Upper lobe of left lung (tissue), 6 donors: ENCODE measurements at regions not wholly inside any gene's neighbourhood (a gene's known extent, or its start where the extent isn't known, plus 50 kb on each side); places are given as distances from the start of the nearest gene placed in this dataset.
A peak's percentile ranks its signal among the peaks of the same experiment; 100 is the strongest.

Experiments
- ATAC-seq, 2 donors: fragments of 200-7000 bp; cut with Tn5 transposase; one replicate each; pipeline ENCODE4 v1.9.1; 2022; ENCODE audit warnings: mild to moderate bottlenecking in 2 of 2, moderate library complexity in 2 of 2; ENCODE audit not compliant: low FRiP score in 2 of 2
- DNase-seq, 2 donors: peaks; one replicate each; pipeline ENCODE4 v3.0.0-alpha.2; 2019 to 2020
- H3K27ac ChIP-seq, 4 donors: fragments of 200-600 bp; sonication (generic); one replicate each; pipeline ENCODE4 v1.5.1; 2016 to 2019
- H3K27me3 ChIP-seq, 4 donors: fragments of 200-600 bp; sonication (generic); one replicate each; pipeline ENCODE4 v1.5.1; 2017 to 2019
- H3K36me3 ChIP-seq, 4 donors: fragments of 200-600 bp; sonication (generic); one replicate each; pipeline ENCODE4 v1.5.1; 2016 to 2019
- H3K4me1 ChIP-seq, 4 donors: fragments of 200-600 bp; sonication (generic); one replicate each; pipeline ENCODE4 v1.5.1; 2018 to 2019
- H3K4me3 ChIP-seq, 4 donors: fragments of 200-600 bp; sonication (generic); one replicate each; pipeline ENCODE4 v1.5.1; 2017 to 2019; ENCODE audit warnings: mild to moderate bottlenecking in 2 of 4, moderate library complexity in 1 of 4
- H3K9me3 ChIP-seq, 4 donors: fragments of 200-600 bp; sonication (generic); one replicate each; pipeline ENCODE4 v1.5.1; 2018 to 2019
- EP300 ChIP-seq, 4 donors: sonication (generic); formaldehyde crosslinking; IDR thresholded peaks; one replicate each; pipeline ENCODE4 v1.5.1; 2017; ENCODE audit warnings: antibody characterized with exemption in 4 of 4, control low read depth in 2 of 4
- POLR2A ChIP-seq, 4 donors: fragments of 450-650 bp; IDR thresholded peaks; one replicate each; pipeline ENCODE4 v1.5.1; 2016 to 2017; ENCODE audit warnings: antibody characterized with exemption in 4 of 4, mild to moderate bottlenecking in 2 of 4
- POLR2AphosphoS5 ChIP-seq, 2 donors: sonication (generic); formaldehyde crosslinking; IDR thresholded peaks; one replicate each; pipeline ENCODE4 v1.5.1; 2017; ENCODE audit warnings: antibody characterized with exemption in 2 of 2
- WGBS, 2 donors: methylation state at CpG; one replicate each; pipeline ENCODE4 v1.1.5; 2017 to 2018; 5-methylcytosine and 5-hydroxymethylcytosine counted together
- TF ChIP-seq, protein P1 (sequence below), 6 experiments: fragments of 450-650 bp in 4 of 6; fragments of 200-600 bp in 2 of 6; sonication (generic) in 2 of 6; IDR thresholded peaks; one replicate each; pipeline ENCODE4 v1.5.1; 2016 to 2019; ENCODE audit warnings: antibody characterized with exemption in 6 of 6
- donor health status: DM: no; HTN: no; CAD: no; lungs with moderate emphysema.
- donor health status: DM: no; HTN: yes; CAD: no; lungs with severe emphysema.

DNA sequence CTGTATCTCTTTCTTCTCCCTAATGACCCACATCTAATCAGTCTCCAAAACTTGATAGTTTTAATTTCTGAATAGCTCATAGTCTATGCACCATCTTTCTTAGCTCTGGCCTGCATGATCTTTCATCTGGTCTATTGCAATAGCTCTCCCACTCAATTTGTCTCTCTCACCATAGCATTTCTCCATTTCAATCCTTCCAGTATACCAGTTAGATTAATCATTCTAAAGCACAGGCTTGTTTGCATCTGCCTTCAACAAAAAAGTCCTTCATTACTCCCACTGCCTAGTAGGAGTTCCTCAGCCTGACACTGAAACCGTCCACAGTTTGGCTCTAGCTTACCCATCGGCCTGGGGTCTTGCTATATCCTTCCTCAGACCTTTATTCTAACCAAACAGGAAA is 344.9 kb downstream of the ENC1 start:
- ATAC-seq, result no peak
- Histone ChIP-seq H3K36me3 (no peaks in the 10 kb centered on the region), H3K4me1 (peaks cover 0 to 4% (median 1%) of the 10 kb centered on the region in 4 donors), H3K27me3 (no peaks in the 10 kb centered on the region), H3K27ac (no peak overlapping the region), H3K4me3 (no peak overlapping the region), H3K9me3 (no peaks in the 10 kb centered on the region)
- DNase-seq, result no peak
- TF ChIP-seq EP300 (IDR thresholded peaks at IDR 0.05) (no peak), POLR2AphosphoS5 (IDR thresholded peaks at IDR 0.05) (no peak), POLR2A (IDR thresholded peaks at IDR 0.05) (no peak)
- TF ChIP-seq, protein P1, sequence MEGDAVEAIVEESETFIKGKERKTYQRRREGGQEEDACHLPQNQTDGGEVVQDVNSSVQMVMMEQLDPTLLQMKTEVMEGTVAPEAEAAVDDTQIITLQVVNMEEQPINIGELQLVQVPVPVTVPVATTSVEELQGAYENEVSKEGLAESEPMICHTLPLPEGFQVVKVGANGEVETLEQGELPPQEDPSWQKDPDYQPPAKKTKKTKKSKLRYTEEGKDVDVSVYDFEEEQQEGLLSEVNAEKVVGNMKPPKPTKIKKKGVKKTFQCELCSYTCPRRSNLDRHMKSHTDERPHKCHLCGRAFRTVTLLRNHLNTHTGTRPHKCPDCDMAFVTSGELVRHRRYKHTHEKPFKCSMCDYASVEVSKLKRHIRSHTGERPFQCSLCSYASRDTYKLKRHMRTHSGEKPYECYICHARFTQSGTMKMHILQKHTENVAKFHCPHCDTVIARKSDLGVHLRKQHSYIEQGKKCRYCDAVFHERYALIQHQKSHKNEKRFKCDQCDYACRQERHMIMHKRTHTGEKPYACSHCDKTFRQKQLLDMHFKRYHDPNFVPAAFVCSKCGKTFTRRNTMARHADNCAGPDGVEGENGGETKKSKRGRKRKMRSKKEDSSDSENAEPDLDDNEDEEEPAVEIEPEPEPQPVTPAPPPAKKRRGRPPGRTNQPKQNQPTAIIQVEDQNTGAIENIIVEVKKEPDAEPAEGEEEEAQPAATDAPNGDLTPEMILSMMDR (IDR thresholded peaks at IDR 0.05), result no peak
- 88 to 89% methylated on average over 2 of the region's 2 CpGs for WGBS, 2 donors

GRCh38 chr5:74295141-74295540 is 345.4 kb downstream of the ENC1 start:
- Histone ChIP-seq H3K4me3 (no peak overlapping the region), H3K4me1 (peaks cover 0 to 4% (median 1%) of the 10 kb centered on the region in 4 donors), H3K36me3 (no peaks in the 10 kb centered on the region), H3K9me3 (no peaks in the 10 kb centered on the region), H3K27ac (no peak overlapping the region), H3K27me3 (no peaks in the 10 kb centered on the region)
- 90 to 100% methylated on average over 3 of the region's 3 CpGs for WGBS, 2 donors
- ATAC-seq (no peak), DNase-seq (no peak)
- no peak for TF ChIP-seq POLR2AphosphoS5 (IDR thresholded peaks at IDR 0.05)
- no peak for TF ChIP-seq POLR2A (IDR thresholded peaks at IDR 0.05)
- TF ChIP-seq, protein P1 (IDR thresholded peaks at IDR 0.05), result no peak
- TF ChIP-seq EP300 (IDR thresholded peaks at IDR 0.05), result no peak

GRCh38 chr5:74294231-74294705 is 346.3 kb downstream of the ENC1 start:
- no peaks in the 10 kb centered on the region for H3K36me3 ChIP-seq
- H3K4me3 ChIP-seq, result no peak overlapping the region
- TF ChIP-seq EP300 (IDR thresholded peaks at IDR 0.05) (no peak), POLR2A (IDR thresholded peaks at IDR 0.05) (no peak), POLR2AphosphoS5 (IDR thresholded peaks at IDR 0.05) (no peak)
- TF ChIP-seq, protein P1 (IDR thresholded peaks at IDR 0.05), result no peak
- no peak overlapping the region for H3K27ac ChIP-seq
- H3K9me3 ChIP-seq, result no peaks in the 10 kb centered on the region
- peak in 1 of 2 donors; percentile 50 for ATAC-seq
- no peak for DNase-seq
- WGBS, 2 donors, result 54 to 65% methylated on average over 6 of the region's 6 CpGs
- no peaks in the 10 kb centered on the region for H3K27me3 ChIP-seq
- peaks cover 0 to 4% (median 1%) of the 10 kb centered on the region in 4 donors for H3K4me1 ChIP-seq

DNA sequence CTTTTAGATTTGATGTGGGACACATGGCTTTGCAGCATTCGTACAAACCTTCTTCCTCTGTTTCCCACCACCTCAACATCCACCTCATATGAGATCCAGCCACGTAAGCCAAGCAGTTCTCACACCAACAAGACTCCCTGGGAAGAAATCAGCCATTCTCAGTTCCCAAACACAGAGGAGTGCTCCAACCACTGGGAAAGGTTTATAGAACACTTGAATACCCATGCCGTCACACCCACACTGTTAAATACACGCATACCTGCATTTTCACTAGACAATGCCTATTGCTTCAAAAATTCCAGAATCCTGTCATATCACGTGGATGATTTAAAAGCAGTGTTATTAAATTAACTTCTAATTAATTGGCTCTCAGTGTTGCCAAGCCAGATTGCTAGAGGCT is 347.3 kb downstream of the ENC1 start:
- no peak for ATAC-seq
- Histone ChIP-seq H3K9me3 (no peaks in the 10 kb centered on the region), H3K27me3 (no peaks in the 10 kb centered on the region), H3K36me3 (no peaks in the 10 kb centered on the region), H3K4me3 (no peak overlapping the region), H3K4me1 (peaks cover 0 to 4% (median 2%) of the 10 kb centered on the region in 4 donors), H3K27ac (no peak overlapping the region)
- no peak for DNase-seq
- TF ChIP-seq POLR2AphosphoS5 (IDR thresholded peaks at IDR 0.05) (no peak), EP300 (IDR thresholded peaks at IDR 0.05) (no peak), POLR2A (IDR thresholded peaks at IDR 0.05) (no peak)
- TF ChIP-seq, protein P1 (IDR thresholded peaks at IDR 0.05), result no peak
- 64 to 75% methylated on average over 5 of the region's 5 CpGs for WGBS, 2 donors

- Histone ChIP-seq H3K4me3 (no peak overlapping the region), H3K4me1 (peaks cover 0 to 5% (median 0%) of the 10 kb centered on the region in 4 donors), H3K27me3 (no peaks in the 10 kb centered on the region), H3K36me3 (no peaks in the 10 kb centered on the region), H3K27ac (no peak overlapping the region), H3K9me3 (no peaks in the 10 kb centered on the region)
- no peak for DNase-seq
- no peak for TF ChIP-seq EP300 (IDR thresholded peaks at IDR 0.05)
- no peak for TF ChIP-seq POLR2AphosphoS5 (IDR thresholded peaks at IDR 0.05)
- TF ChIP-seq, protein P1 (IDR thresholded peaks at IDR 0.05), result no peak
- no peak for TF ChIP-seq POLR2A (IDR thresholded peaks at IDR 0.05)
- WGBS, 2 donors, result 56 to 69% methylated on average over 1 of the region's 1 CpG
- no peak for ATAC-seq
Observed at GRCh38 chr5:74290634-74291241, 349.8 kb downstream of the ENC1 start.
